OCI-LY7 (cell line): ENCODE measurements at regions not wholly inside any gene's neighbourhood (a gene's known extent, or its start where the extent isn't known, plus 50 kb on each side); places are given as distances from the start of the nearest gene placed in this dataset.

ENCODE experiments used
- BruUV-seq: library from RNA; stranded (reverse); fragments of 400-500 nt; replicated peaks from 2 replicates; lab custom pipeline; 2021; lab: Mats Ljungman, UMichigan
- CTCF ChIA-PET: fragments of 300-600 bp; sonication (Branson Sonifier 250); formaldehyde crosslinking; loops from one replicate; lab custom pipeline; 2022; ENCODE audit warnings: antibody characterized with exemption; ENCODE audit not compliant: unreplicated experiment; lab: Charles Lee
- POLR2A ChIA-PET: fragments of 300-600 bp; sonication (Branson Sonifier 250); formaldehyde crosslinking; loops from one replicate; lab custom pipeline; 2022; ENCODE audit warnings: antibody characterized with exemption; lab: Charles Lee
- DNase-seq: peaks from one replicate; pipeline ENCODE4 v3.0.0-alpha.2; 2015; ENCODE audit warnings: low spot score
- H2AFZ ChIP-seq: fragments of 200-600 bp; sonication (generic), shearing (Covaris generic); 2 replicates; pipeline ENCODE4 v1.6.1; 2014; ENCODE audit warnings: mild to moderate bottlenecking, antibody characterized with exemption, low read length, moderate library complexity
- H3K27ac ChIP-seq: fragments of 200-600 bp; sonication (generic); 2 replicates; pipeline ENCODE4 v1.5.1; 2014; ENCODE audit warnings: mixed run types, low read depth, mild to moderate bottlenecking, moderate library complexity, low read length, inconsistent platforms; ENCODE audit not compliant: poor library complexity, severe bottlenecking
- H3K36me3 ChIP-seq: fragments of 200-600 bp; sonication (generic); 2 replicates; pipeline ENCODE4 v1.6.1; 2014; ENCODE audit warnings: mild to moderate bottlenecking, antibody characterized with exemption, low read length, moderate library complexity, mixed read lengths; ENCODE audit not compliant: insufficient read depth
- H3K4me1 ChIP-seq: fragments of 200-600 bp; sonication (generic); 2 replicates; pipeline ENCODE4 v1.5.1; 2014; ENCODE audit warnings: mild to moderate bottlenecking, low read length; ENCODE audit not compliant: insufficient read depth, poor library complexity, severe bottlenecking
- H3K4me2 ChIP-seq: fragments of 200-600 bp; sonication (generic); 2 replicates; pipeline ENCODE4 v1.6.1; 2014; ENCODE audit warnings: mild to moderate bottlenecking, low read length
- H3K4me3 ChIP-seq: fragments of 200-600 bp; sonication (generic); 2 replicates; pipeline ENCODE4 v1.5.1; 2014; ENCODE audit warnings: mild to moderate bottlenecking, low read depth, low read length; ENCODE audit not compliant: poor library complexity, severe bottlenecking
- H3K79me2 ChIP-seq: fragments of 200-600 bp; sonication (generic); 2 replicates; pipeline ENCODE4 v1.6.1; 2016; ENCODE audit warnings: low read depth, mild to moderate bottlenecking, low read length, moderate library complexity, mixed read lengths; ENCODE audit not compliant: insufficient read depth
- H3K9me2 ChIP-seq: fragments of 200-600 bp; sonication (generic); 2 replicates; pipeline ENCODE4 v1.6.1; 2016; ENCODE audit warnings: mild to moderate bottlenecking, low read length, mixed read lengths; ENCODE audit not compliant: insufficient read depth
- H3K9me3 ChIP-seq: fragments of 200-600 bp; sonication (generic); 2 replicates; pipeline ENCODE4 v1.6.1; 2014; ENCODE audit warnings: mild to moderate bottlenecking, mixed run types, low read length, mixed read lengths
- H4K20me1 ChIP-seq: fragments of 200-600 bp; sonication (generic); 2 replicates; pipeline ENCODE4 v1.6.1; 2014; ENCODE audit warnings: mild to moderate bottlenecking, antibody characterized with exemption, low read length, moderate library complexity, mixed read lengths; ENCODE audit not compliant: insufficient read depth
- EZH2phosphoT487 ChIP-seq: fragments of 200-600 bp; sonication (generic); IDR thresholded peaks from 2 replicates; pipeline ENCODE4 v1.6.1; 2018; ENCODE audit warnings: low read depth, borderline replicate concordance, mild to moderate bottlenecking, mixed run types, antibody characterized with exemption, low read length, moderate library complexity, mixed read lengths
- intact Hi-C: fragments of 100-400 bp; cut with micrococcal nuclease; formaldehyde crosslinking; loops from one replicate; pipeline ENCODE4 v1.10.0; 2022; ENCODE audit not compliant: unreplicated experiment
- TF ChIP-seq, protein P1 (sequence below): fragments of 200-600 bp; sonication (generic); conservative IDR thresholded peaks from 2 replicates; pipeline ENCODE4 v1.5.1; 2014; ENCODE audit warnings: mild to moderate bottlenecking, antibody characterized with exemption, low read length, moderate library complexity, mixed read lengths

DNA sequence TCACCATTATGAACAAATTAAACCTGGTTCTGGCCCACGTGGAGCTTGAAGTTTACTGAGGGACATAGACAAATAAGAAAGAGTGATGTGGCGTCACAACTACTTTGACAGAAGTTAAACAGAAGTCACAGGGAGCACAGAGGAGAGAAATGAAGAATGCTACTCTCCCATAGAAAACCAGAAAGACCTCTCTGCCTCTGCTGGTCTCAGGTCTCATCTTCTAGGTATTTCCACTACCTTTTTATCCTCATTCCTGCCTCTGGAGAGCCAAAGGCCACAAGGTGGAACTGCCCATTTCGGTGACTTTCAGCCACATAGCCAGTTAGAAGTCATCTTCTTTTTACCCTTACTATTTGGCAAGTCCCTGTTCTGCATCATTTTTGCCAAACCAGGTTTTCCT is 170.5 kb downstream of the CAND1 start:
- H4K20me1 ChIP-seq: no peaks in the 10 kb centered on the region
- CTCF ChIA-PET: no interaction called here
- H3K4me1 ChIP-seq: peaks cover 5% of the 10 kb centered on the region
- H3K4me2 ChIP-seq: no peak overlapping the region
- intact Hi-C loops: loop anchor here (5.0 kb wide), 2 partner anchors 82 to 503 kb away; no protein-coding TSS in a partner anchor
- no peaks in the 10 kb centered on the region for H3K9me2 ChIP-seq
- no peaks in the 10 kb centered on the region for H3K9me3 ChIP-seq
- no peaks in the 10 kb centered on the region for H3K79me2 ChIP-seq
- DNase-seq: no peak
- no peak overlapping the region for H3K27ac ChIP-seq
- H3K4me3 ChIP-seq: no peak overlapping the region
- POLR2A ChIA-PET: interaction anchor here (0.6 kb wide), 1 partner anchor 83 kb away, joined by 3 read pairs; no protein-coding TSS in a partner anchor
- H3K36me3 ChIP-seq: no peaks in the 10 kb centered on the region
- H2AFZ ChIP-seq: no peak overlapping the region
- BruUV-seq: no TSS peak
- TF ChIP-seq, protein P1, sequence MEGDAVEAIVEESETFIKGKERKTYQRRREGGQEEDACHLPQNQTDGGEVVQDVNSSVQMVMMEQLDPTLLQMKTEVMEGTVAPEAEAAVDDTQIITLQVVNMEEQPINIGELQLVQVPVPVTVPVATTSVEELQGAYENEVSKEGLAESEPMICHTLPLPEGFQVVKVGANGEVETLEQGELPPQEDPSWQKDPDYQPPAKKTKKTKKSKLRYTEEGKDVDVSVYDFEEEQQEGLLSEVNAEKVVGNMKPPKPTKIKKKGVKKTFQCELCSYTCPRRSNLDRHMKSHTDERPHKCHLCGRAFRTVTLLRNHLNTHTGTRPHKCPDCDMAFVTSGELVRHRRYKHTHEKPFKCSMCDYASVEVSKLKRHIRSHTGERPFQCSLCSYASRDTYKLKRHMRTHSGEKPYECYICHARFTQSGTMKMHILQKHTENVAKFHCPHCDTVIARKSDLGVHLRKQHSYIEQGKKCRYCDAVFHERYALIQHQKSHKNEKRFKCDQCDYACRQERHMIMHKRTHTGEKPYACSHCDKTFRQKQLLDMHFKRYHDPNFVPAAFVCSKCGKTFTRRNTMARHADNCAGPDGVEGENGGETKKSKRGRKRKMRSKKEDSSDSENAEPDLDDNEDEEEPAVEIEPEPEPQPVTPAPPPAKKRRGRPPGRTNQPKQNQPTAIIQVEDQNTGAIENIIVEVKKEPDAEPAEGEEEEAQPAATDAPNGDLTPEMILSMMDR: no peak
- no peak for TF ChIP-seq EZH2phosphoT487

GRCh38 chr12:67441736-67442346 is 172.7 kb downstream of the CAND1 start:
- H3K4me2 ChIP-seq: peak overlapping the region; percentile 25; the same call in 1 of the 2 replicates
- H4K20me1 ChIP-seq: no peaks in the 10 kb centered on the region
- peak; percentile 85 for DNase-seq
- CTCF ChIA-PET: no interaction called here
- H3K9me2 ChIP-seq: no peaks in the 10 kb centered on the region
- intact Hi-C loops: loop anchor here (5.0 kb wide), 2 partner anchors 85 to 500 kb away; no protein-coding TSS in a partner anchor
- no peaks in the 10 kb centered on the region for H3K9me3 ChIP-seq
- H3K79me2 ChIP-seq: no peaks in the 10 kb centered on the region
- no peak overlapping the region for H3K4me3 ChIP-seq
- POLR2A ChIA-PET: no interaction called here
- TF ChIP-seq EZH2phosphoT487: no peak
- TF ChIP-seq, protein P1: peak; percentile 93
- no peak overlapping the region for H3K27ac ChIP-seq
- no TSS peak for BruUV-seq
- peak overlapping the region; percentile 99 for H2AFZ ChIP-seq
- H3K4me1 ChIP-seq: peaks cover 5% of the 10 kb centered on the region
- no peaks in the 10 kb centered on the region for H3K36me3 ChIP-seq

DNA sequence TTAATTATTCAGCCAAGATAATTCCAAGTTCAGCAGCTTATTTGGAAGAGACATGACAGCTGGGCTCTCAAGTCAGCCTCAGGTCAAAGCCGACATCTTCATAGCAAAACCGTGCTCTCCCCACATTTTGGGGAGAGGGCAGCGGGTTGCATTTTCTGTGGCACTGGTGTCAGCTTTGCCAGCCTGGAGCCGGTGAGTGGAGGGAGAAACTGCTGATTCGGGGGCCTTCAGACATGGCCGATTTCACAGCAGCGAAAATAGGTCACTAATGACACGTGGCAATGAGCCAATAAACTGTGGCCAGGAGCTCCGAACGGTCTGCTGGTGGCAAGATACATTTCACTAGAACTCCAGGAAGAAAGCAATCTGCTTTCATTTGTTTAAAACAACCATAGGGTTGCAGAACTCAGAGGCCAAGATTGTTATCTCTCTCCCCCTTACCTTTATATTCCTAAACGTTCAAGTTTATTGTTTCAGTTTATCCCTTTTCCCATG is 173.2 kb downstream of the CAND1 start:
- H3K36me3 ChIP-seq: no peaks in the 10 kb centered on the region
- peak overlapping the region; percentile 99; the same call in 1 of the 2 replicates for H2AFZ ChIP-seq
- no peaks in the 10 kb centered on the region for H3K9me3 ChIP-seq
- ChIA-PET POLR2A (no interaction called here), CTCF (no interaction called here)
- H3K9me2 ChIP-seq: no peaks in the 10 kb centered on the region
- intact Hi-C loops: loop anchor here (5.0 kb wide), 2 partner anchors 85 to 500 kb away; no protein-coding TSS in a partner anchor
- no TSS peak for BruUV-seq
- TF ChIP-seq EZH2phosphoT487: no peak
- TF ChIP-seq, protein P1: no peak
- H4K20me1 ChIP-seq: no peaks in the 10 kb centered on the region
- DNase-seq: no peak
- H3K4me2 ChIP-seq: no peak overlapping the region
- H3K4me3 ChIP-seq: no peak overlapping the region
- H3K27ac ChIP-seq: no peak overlapping the region
- H3K79me2 ChIP-seq: no peaks in the 10 kb centered on the region
- H3K4me1 ChIP-seq: peaks cover 5% of the 10 kb centered on the region
